SK-N-SH (cell line): ENCODE measurements at regions not wholly inside any gene's neighbourhood (a gene's known extent, or its start where the extent isn't known, plus 50 kb on each side); places are given as distances from the start of the nearest gene placed in this dataset.

ENCODE experiments used
- CTCF ChIA-PET: fragments of 300-600, 350-600 bp; formaldehyde crosslinking; extraction: SDS; loops from one replicate; lab custom pipeline; 2021; lab: Yijun Ruan, JAX
- POLR2A ChIA-PET: fragments of 350-600 bp; sonication (Branson Sonifier 250); formaldehyde crosslinking; extraction: SDS; loops from one replicate; lab custom pipeline; 2020; ENCODE audit warnings: antibody characterized with exemption, inconsistent platforms; lab: Yijun Ruan, JAX
- DNase-seq: peaks from one replicate; pipeline ENCODE4 v3.0.0; 2012
- H2AFZ ChIP-seq: fragments of 200-600 bp; sonication (generic); 2 replicates; pipeline ENCODE4 v1.8.1; 2016; ENCODE audit warnings: antibody characterized with exemption, mild to moderate bottlenecking, low read depth
- H3F3A ChIP-seq: fragments of 200-600 bp; sonication (generic); replicated peaks from 2 replicates; pipeline ENCODE3; 2016; ENCODE audit warnings: antibody characterized with exemption, mild to moderate bottlenecking; ENCODE audit not compliant: insufficient read depth
- H3K27ac ChIP-seq, 2 experiments: fragments of 200-500 bp in 1 of 2; fragments of 200-600 bp in 1 of 2; sonication (Bioruptor generic) in 1 of 2; sonication (generic), shearing (Covaris generic) in 1 of 2; 2 replicates each; pipeline versions ENCODE4 v1.5.1 to v1.6.1; 2014 to 2016; ENCODE audit warnings: low read depth in 2 of 2, inconsistent platforms in 1 of 2, low read length in 1 of 2, mild to moderate bottlenecking in 1 of 2, mixed read lengths in 1 of 2
- H3K27me3 ChIP-seq: fragments of 200-600 bp; sonication (generic), shearing (Covaris generic); 2 replicates; pipeline ENCODE4 v1.6.1; 2016; ENCODE audit warnings: mixed run types; ENCODE audit not compliant: insufficient read depth
- H3K36me3 ChIP-seq, 2 experiments: fragments of 200-500 bp in 1 of 2; fragments of 200-600 bp in 1 of 2; sonication (Bioruptor generic) in 1 of 2; sonication (generic) in 1 of 2; replicated peaks in 1 of 2; 2 replicates each; pipeline versions ENCODE3 to v1.5.1; 2014 to 2016; ENCODE audit warnings: low read length in 1 of 2, mild to moderate bottlenecking in 1 of 2; ENCODE audit not compliant: insufficient read depth in 2 of 2, control insufficient read depth in 1 of 2
- H3K4me1 ChIP-seq, 2 experiments: fragments of 200-500 bp in 1 of 2; fragments of 200-600 bp in 1 of 2; sonication (Bioruptor generic) in 1 of 2; sonication (generic), shearing (Covaris generic) in 1 of 2; 2 replicates each; pipeline versions ENCODE4 v1.5.1 to v1.6.1; 2014 to 2016; ENCODE audit warnings: low read depth in 1 of 2, low read length in 1 of 2, mixed run types in 1 of 2; ENCODE audit not compliant: insufficient read depth in 2 of 2, control insufficient read depth in 1 of 2
- H3K4me2 ChIP-seq: fragments of 200-600 bp; sonication (generic), shearing (Covaris generic); 2 replicates; pipeline ENCODE4 v1.6.1; 2017; ENCODE audit warnings: mixed run types
- H3K4me3 ChIP-seq, 2 experiments: fragments of 200-500 bp in 1 of 2; fragments of 200-600 bp in 1 of 2; sonication (Bioruptor generic) in 1 of 2; sonication (generic), shearing (Covaris generic) in 1 of 2; 2 replicates each; pipeline versions ENCODE4 v1.5.1 to v1.8.1; 2014 to 2016; ENCODE audit warnings: low read depth in 2 of 2, inconsistent platforms in 1 of 2, low read length in 1 of 2, mild to moderate bottlenecking in 1 of 2, mixed read lengths in 1 of 2, moderate library complexity in 1 of 2
- H3K79me2 ChIP-seq: fragments of 200-600 bp; sonication (generic); 2 replicates; pipeline ENCODE4 v1.8.1; 2017; ENCODE audit warnings: mild to moderate bottlenecking; ENCODE audit not compliant: insufficient read depth
- H3K9ac ChIP-seq: fragments of 200-600 bp; sonication (generic); 2 replicates; pipeline ENCODE4 v1.6.1; 2017; ENCODE audit warnings: mixed run types
- H3K9me2 ChIP-seq: fragments of 200-600 bp; sonication (generic); 2 replicates; pipeline ENCODE4 v1.6.1; 2017; ENCODE audit warnings: mixed run types
- H3K9me3 ChIP-seq: fragments of 200-600 bp; sonication (generic); 2 replicates; pipeline ENCODE4 v1.6.1; 2017; ENCODE audit warnings: mixed run types, mild to moderate bottlenecking, moderate library complexity
- H4K20me1 ChIP-seq: fragments of 200-600 bp; sonication (generic); 2 replicates; pipeline ENCODE4 v1.6.1; 2017; ENCODE audit warnings: mild to moderate bottlenecking, mixed run types; ENCODE audit not compliant: insufficient read depth
- CHD2 ChIP-seq: fragments of 150-350 bp; IDR thresholded peaks from 2 replicates; pipeline ENCODE4 v1.6.1; 2018; ENCODE audit warnings: low read length; ENCODE audit not compliant: partially characterized antibody
- ELF1 ChIP-seq: IDR thresholded peaks from 2 replicates; pipeline ENCODE4 v1.4.0; 2012
- EZH2phosphoT487 ChIP-seq: fragments of 200-600 bp; sonication (generic); IDR thresholded peaks from 2 replicates; pipeline ENCODE4 v1.6.1; 2017; ENCODE audit warnings: low read depth, mixed run types, mild to moderate bottlenecking, antibody characterized with exemption, moderate library complexity, borderline replicate concordance
- FOSL2 ChIP-seq: IDR thresholded peaks from 2 replicates; pipeline ENCODE4 v1.4.0; 2012; ENCODE audit warnings: low read depth, mild to moderate bottlenecking, moderate library complexity, borderline replicate concordance
- FOXJ3 ChIP-seq: sonication (generic); formaldehyde crosslinking; IDR thresholded peaks from 2 replicates; pipeline ENCODE4 v1.5.1; 2020; ENCODE audit warnings: mild to moderate bottlenecking, missing genetic modification reagents
- FOXM1 ChIP-seq: IDR thresholded peaks from 2 replicates; pipeline ENCODE4 v1.4.0; 2012; ENCODE audit warnings: low read depth, mild to moderate bottlenecking
- GABPA ChIP-seq: IDR thresholded peaks from 2 replicates; pipeline ENCODE4 v1.4.0; 2012; ENCODE audit warnings: low read depth, mild to moderate bottlenecking
- GATA2 ChIP-seq: sonication (generic); formaldehyde crosslinking; IDR thresholded peaks from 2 replicates; pipeline ENCODE4 v1.5.0; 2020; ENCODE audit warnings: mild to moderate bottlenecking, missing genetic modification reagents
- JUND ChIP-seq: IDR thresholded peaks from 2 replicates; pipeline ENCODE4 v1.4.0; 2012
- MEF2A ChIP-seq: IDR thresholded peaks from 2 replicates; pipeline ENCODE4 v1.4.0; 2012; ENCODE audit warnings: low read depth, borderline replicate concordance
- MXI1 ChIP-seq: IDR thresholded peaks from 2 replicates; pipeline ENCODE4 v1.6.1; 2012; ENCODE audit warnings: mild to moderate bottlenecking, low read depth, low read length, improper control_type of control experiment
- NFIC ChIP-seq: IDR thresholded peaks from 2 replicates; pipeline ENCODE4 v1.4.0; 2012; ENCODE audit warnings: borderline replicate concordance
- NRF1 ChIP-seq: IDR thresholded peaks from 2 replicates; pipeline ENCODE4 v1.6.1; 2012; ENCODE audit warnings: low read depth, mild to moderate bottlenecking, low read length
- RAD21 ChIP-seq: IDR thresholded peaks from 2 replicates; pipeline ENCODE4 v1.6.1; 2012; ENCODE audit warnings: mild to moderate bottlenecking, low read length
- RCOR1 ChIP-seq: fragments of 150-350 bp; IDR thresholded peaks from 2 replicates; pipeline ENCODE4 v1.6.1; 2017; ENCODE audit warnings: antibody characterized with exemption, low read length
- RFX5 ChIP-seq: IDR thresholded peaks from 2 replicates; pipeline ENCODE4 v1.6.1; 2012; ENCODE audit warnings: mild to moderate bottlenecking, improper control_type of control experiment, low read length
- RXRA ChIP-seq: IDR thresholded peaks from 2 replicates; pipeline ENCODE4 v1.4.0; 2012; ENCODE audit warnings: low read depth, mild to moderate bottlenecking, borderline replicate concordance
- SIN3A ChIP-seq: IDR thresholded peaks from 2 replicates; pipeline ENCODE4 v1.6.1; 2012; ENCODE audit warnings: low read depth, mild to moderate bottlenecking, low read length, moderate library complexity, borderline replicate concordance
- SMC3 ChIP-seq: IDR thresholded peaks from 2 replicates; pipeline ENCODE4 v1.6.1; 2012; ENCODE audit warnings: low read depth, low read length, improper control_type of control experiment
- TAF1 ChIP-seq: IDR thresholded peaks from 2 replicates; pipeline ENCODE4 v1.6.1; 2012; ENCODE audit warnings: low read depth, mild to moderate bottlenecking, low read length, moderate library complexity, borderline replicate concordance
- TCF12 ChIP-seq: IDR thresholded peaks from 2 replicates; pipeline ENCODE4 v1.4.0; 2012
- WGBS: methylation state at CpG from one replicate; pipeline ENCODE4 v1.1.6; 2017; ENCODE audit warnings: low lambda C conversion rate; 5-methylcytosine and 5-hydroxymethylcytosine counted together
- TF ChIP-seq, protein P1 (sequence below): IDR thresholded peaks from 2 replicates; pipeline ENCODE4; 2012
- TF ChIP-seq, protein P2 (sequence below): fragments of 150-350 bp; IDR thresholded peaks from 2 replicates; pipeline ENCODE4 v1.6.1; 2016; ENCODE audit warnings: mild to moderate bottlenecking, low read depth, low read length
- TF ChIP-seq, protein P3 (sequence below): IDR thresholded peaks from 2 replicates; pipeline ENCODE4 v1.4.0; 2012; ENCODE audit warnings: low read depth, borderline replicate concordance
- TF ChIP-seq, protein P4 (sequence below): fragments of 150-350 bp; IDR thresholded peaks from 2 replicates; pipeline ENCODE4 v1.6.1; 2017; ENCODE audit warnings: antibody characterized with exemption, low read length, low read depth, borderline replicate concordance
- TF ChIP-seq, protein P5 (sequence below): IDR thresholded peaks from 2 replicates; pipeline ENCODE4 v1.4.0; 2012; ENCODE audit warnings: low read depth

DNA sequence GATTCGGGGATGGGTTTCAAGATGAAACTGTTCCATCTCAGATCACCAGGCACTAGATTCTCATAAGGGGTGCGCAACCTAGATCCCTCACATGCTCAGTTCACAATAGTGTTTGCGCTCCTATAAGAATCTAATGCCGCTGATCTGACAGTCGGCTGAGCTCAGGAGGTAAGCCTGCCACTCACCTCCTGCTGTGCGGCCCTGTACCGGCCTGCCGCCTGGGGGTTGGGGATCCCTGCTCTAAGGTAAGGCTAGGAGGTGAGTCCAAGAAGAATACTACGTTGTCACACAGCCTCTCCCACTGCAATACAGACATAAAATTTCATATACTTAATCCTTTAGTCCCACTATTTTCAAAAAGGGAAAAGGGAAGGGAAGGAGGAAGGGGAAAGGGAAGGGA is 213.4 kb upstream of the HCCS start (continued):
- TF ChIP-seq, protein P1, sequence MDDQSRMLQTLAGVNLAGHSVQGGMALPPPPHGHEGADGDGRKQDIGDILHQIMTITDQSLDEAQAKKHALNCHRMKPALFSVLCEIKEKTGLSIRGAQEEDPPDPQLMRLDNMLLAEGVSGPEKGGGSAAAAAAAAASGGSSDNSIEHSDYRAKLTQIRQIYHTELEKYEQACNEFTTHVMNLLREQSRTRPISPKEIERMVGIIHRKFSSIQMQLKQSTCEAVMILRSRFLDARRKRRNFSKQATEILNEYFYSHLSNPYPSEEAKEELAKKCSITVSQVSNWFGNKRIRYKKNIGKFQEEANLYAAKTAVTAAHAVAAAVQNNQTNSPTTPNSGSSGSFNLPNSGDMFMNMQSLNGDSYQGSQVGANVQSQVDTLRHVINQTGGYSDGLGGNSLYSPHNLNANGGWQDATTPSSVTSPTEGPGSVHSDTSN: no peak
- TF ChIP-seq ELF1: no peak
- TF ChIP-seq TAF1: no peak
- no peak for TF ChIP-seq EZH2phosphoT487

DNA sequence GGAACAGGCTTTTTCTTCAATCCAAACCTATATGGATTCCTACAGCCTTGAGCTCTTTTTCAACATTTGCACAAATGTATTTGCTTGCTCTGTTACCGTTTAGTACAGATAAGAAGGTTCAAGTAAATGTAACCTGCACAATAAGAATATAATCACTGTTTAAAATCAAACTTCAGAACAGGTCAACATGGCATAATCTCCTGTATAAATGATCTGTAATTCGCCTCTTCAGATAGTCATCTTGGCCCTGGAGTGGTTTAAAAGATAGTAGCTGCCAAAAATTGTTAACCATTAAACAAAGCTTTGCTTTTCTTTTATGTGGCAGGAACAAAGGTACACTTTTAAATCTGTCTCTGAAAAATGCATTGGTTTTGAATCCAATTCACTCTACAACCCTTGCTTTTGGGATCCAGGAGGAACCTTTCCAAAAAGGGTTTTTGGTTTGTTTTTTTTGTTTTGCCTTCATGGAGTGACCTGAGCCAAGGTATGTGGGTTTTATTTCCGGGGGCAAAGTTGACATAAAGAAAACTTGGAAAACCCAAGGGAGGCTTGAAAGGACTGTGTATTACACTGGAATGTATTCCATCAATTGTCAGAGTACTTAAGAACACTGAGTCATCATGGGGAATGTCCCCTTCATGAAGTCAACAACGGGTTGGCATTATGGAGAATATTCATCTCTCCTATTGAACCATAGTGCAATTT is 210.4 kb upstream of the HCCS start:
- Histone ChIP-seq H3K36me3 (no peaks in the 10 kb centered on the region), H3K27ac (peak overlapping the region; percentile 16 to 54; a peak in 3 of 4 replicates), H2AFZ (peak overlapping the region; percentile 19; the same call in 1 of the 2 replicates), H3K27me3 (no peaks in the 10 kb centered on the region), H3K9me3 (no peaks in the 10 kb centered on the region), H3K79me2 (no peaks in the 10 kb centered on the region), H3K4me3 (no peak overlapping the region), H4K20me1 (no peaks in the 10 kb centered on the region), H3K9ac (no peak overlapping the region), H3K4me2 (peak overlapping the region; percentile 34; the same call in 1 of the 2 replicates), H3K4me1 (peaks cover 0 to 7% of the 10 kb centered on the region in 2 experiments; a peak in 1 of 4 replicates), H3K9me2 (no peaks in the 10 kb centered on the region), H3F3A (peaks cover 10% of the 10 kb centered on the region)
- POLR2A ChIA-PET: no interaction called here
- 5% methylated on average over 4 of the region's 4 CpGs for WGBS
- DNase-seq: no peak
- CTCF ChIA-PET: no interaction called here
- TF ChIP-seq SIN3A (no peak), NRF1 (no peak), TCF12 (peak; percentile 40; the same call in 1 of the 2 replicates), EZH2phosphoT487 (no peak), ELF1 (no peak), GATA2 (peak; percentile 58), RAD21 (no peak), TAF1 (no peak), NFIC (peak; percentile 24; the same call in 1 of the 2 replicates), JUND (peak; percentile 31; the same call in 1 of the 2 replicates), FOXM1 (no peak), MXI1 (no peak), GABPA (peak; percentile 43), RXRA (peak; percentile 11; the same call in 1 of the 2 replicates), SMC3 (no peak), FOSL2 (peak; percentile 46; the same call in 1 of the 2 replicates), MEF2A (no peak), RFX5 (no peak), FOXJ3 (CRISPR knock-in tag) (no peak), CHD2 (no peak), RCOR1 (no peak)
- TF ChIP-seq, protein P2, sequence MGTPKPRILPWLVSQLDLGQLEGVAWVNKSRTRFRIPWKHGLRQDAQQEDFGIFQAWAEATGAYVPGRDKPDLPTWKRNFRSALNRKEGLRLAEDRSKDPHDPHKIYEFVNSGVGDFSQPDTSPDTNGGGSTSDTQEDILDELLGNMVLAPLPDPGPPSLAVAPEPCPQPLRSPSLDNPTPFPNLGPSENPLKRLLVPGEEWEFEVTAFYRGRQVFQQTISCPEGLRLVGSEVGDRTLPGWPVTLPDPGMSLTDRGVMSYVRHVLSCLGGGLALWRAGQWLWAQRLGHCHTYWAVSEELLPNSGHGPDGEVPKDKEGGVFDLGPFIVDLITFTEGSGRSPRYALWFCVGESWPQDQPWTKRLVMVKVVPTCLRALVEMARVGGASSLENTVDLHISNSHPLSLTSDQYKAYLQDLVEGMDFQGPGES: no peak
- TF ChIP-seq, protein P3, sequence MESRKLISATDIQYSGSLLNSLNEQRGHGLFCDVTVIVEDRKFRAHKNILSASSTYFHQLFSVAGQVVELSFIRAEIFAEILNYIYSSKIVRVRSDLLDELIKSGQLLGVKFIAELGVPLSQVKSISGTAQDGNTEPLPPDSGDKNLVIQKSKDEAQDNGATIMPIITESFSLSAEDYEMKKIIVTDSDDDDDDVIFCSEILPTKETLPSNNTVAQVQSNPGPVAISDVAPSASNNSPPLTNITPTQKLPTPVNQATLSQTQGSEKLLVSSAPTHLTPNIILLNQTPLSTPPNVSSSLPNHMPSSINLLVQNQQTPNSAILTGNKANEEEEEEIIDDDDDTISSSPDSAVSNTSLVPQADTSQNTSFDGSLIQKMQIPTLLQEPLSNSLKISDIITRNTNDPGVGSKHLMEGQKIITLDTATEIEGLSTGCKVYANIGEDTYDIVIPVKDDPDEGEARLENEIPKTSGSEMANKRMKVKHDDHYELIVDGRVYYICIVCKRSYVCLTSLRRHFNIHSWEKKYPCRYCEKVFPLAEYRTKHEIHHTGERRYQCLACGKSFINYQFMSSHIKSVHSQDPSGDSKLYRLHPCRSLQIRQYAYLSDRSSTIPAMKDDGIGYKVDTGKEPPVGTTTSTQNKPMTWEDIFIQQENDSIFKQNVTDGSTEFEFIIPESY: no peak
- TF ChIP-seq, protein P1: peak; percentile 60
- TF ChIP-seq, protein P4, sequence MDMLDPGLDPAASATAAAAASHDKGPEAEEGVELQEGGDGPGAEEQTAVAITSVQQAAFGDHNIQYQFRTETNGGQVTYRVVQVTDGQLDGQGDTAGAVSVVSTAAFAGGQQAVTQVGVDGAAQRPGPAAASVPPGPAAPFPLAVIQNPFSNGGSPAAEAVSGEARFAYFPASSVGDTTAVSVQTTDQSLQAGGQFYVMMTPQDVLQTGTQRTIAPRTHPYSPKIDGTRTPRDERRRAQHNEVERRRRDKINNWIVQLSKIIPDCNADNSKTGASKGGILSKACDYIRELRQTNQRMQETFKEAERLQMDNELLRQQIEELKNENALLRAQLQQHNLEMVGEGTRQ: no peak
- TF ChIP-seq, protein P5, sequence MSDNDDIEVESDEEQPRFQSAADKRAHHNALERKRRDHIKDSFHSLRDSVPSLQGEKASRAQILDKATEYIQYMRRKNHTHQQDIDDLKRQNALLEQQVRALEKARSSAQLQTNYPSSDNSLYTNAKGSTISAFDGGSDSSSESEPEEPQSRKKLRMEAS: no peak
